ENCODE measurements at regions not wholly inside any gene's neighbourhood (a gene's known extent, or its start where the extent isn't known, plus 50 kb on each side); places are given as distances from the start of the nearest gene placed in this dataset.

GRCh38 chr9:105151686-105151995, 92.8 kb upstream of the SLC44A1 start:
- H3K4me3 ChIP-seq (ENCODE audit: low read depth in 2 of 2, low read length in 2 of 2): no peak overlapping the region
- H3K27me3 ChIP-seq (ENCODE audit: control insufficient read depth, insufficient read depth, low read length): no peaks in the 10 kb centered on the region
- BruUV-seq (replicated peaks): no TSS peak
- no peaks in the 10 kb centered on the region for H3K9me3 ChIP-seq (ENCODE audit: control insufficient read depth, insufficient read depth, low read depth, low read length)
- TF ChIP-seq CTCF (IDR thresholded peaks at IDR 0.05) (no peak), TCF7L2 (IDR thresholded peaks at IDR 0.05; ENCODE audit: low read depth, low read length) (no peak), POLR2AphosphoS5 (IDR thresholded peaks at IDR 0.05; ENCODE audit: low read depth, low read length) (no peak), SIN3A (IDR thresholded peaks at IDR 0.05; ENCODE audit: borderline replicate concordance, insufficient read depth, low read depth, low read length) (no peak)
- TF ChIP-seq, protein P1, sequence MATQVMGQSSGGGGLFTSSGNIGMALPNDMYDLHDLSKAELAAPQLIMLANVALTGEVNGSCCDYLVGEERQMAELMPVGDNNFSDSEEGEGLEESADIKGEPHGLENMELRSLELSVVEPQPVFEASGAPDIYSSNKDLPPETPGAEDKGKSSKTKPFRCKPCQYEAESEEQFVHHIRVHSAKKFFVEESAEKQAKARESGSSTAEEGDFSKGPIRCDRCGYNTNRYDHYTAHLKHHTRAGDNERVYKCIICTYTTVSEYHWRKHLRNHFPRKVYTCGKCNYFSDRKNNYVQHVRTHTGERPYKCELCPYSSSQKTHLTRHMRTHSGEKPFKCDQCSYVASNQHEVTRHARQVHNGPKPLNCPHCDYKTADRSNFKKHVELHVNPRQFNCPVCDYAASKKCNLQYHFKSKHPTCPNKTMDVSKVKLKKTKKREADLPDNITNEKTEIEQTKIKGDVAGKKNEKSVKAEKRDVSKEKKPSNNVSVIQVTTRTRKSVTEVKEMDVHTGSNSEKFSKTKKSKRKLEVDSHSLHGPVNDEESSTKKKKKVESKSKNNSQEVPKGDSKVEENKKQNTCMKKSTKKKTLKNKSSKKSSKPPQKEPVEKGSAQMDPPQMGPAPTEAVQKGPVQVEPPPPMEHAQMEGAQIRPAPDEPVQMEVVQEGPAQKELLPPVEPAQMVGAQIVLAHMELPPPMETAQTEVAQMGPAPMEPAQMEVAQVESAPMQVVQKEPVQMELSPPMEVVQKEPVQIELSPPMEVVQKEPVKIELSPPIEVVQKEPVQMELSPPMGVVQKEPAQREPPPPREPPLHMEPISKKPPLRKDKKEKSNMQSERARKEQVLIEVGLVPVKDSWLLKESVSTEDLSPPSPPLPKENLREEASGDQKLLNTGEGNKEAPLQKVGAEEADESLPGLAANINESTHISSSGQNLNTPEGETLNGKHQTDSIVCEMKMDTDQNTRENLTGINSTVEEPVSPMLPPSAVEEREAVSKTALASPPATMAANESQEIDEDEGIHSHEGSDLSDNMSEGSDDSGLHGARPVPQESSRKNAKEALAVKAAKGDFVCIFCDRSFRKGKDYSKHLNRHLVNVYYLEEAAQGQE (IDR thresholded peaks at IDR 0.05; ENCODE audit: insufficient read depth in 1 of 2, low read depth in 2 of 2, low read length in 1 of 2): no peak
- no peaks in the 10 kb centered on the region for H3K4me1 ChIP-seq (ENCODE audit: control insufficient read depth, insufficient read depth, low read length)
- ATAC-seq (no peak), DNase-seq (ENCODE audit: low read depth, low spot score) (no peak)
- intact Hi-C loops (cut with micrococcal nuclease; ENCODE audit: unreplicated experiment) (loop anchor here (2.0 to 10.0 kb wide), 2 partner anchors 71 to 347 kb away; no protein-coding TSS in a partner anchor), in situ Hi-C loops (cut with HindIII; ENCODE audit: low pct_unique_long_range_greater_than_20kb, low sequenced_read_pairs) (no loop called here)
- ChIA-PET CTCF (no interaction called here), POLR2A (no interaction called here)
- H3K36me3 ChIP-seq (ENCODE audit: control insufficient read depth, insufficient read depth, low read length): no peaks in the 10 kb centered on the region
- no peak overlapping the region for H3K27ac ChIP-seq (ENCODE audit: low read length)

DNA sequence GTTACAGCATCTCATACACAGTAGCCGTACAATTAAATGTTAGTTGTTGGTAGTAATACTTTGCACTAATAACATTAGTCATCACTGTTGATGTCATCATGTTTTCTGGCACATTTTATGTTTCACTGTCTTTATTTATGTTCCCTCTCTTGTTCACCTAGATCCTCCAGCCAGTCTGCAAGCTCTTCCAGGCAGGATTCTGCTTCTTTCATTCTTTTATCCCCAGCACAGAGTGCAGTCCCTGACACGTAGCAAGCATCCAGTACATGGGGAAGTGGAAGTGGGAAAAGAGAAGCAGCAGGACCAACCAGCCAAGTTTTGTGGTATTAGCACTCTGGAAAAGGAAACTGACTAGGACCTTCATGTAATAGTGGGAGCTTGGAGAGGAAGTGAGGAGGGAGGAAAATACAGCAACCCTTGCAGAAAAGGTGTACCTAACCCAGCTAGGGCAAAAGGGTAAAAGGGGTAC, 89.7 kb upstream of the SLC44A1 start:
- H3K36me3 ChIP-seq (ENCODE audit: control insufficient read depth, insufficient read depth, low read length): no peaks in the 10 kb centered on the region
- DNase-seq (ENCODE audit: low read depth, low spot score) (no peak), ATAC-seq (no peak)
- no peaks in the 10 kb centered on the region for H3K27me3 ChIP-seq (ENCODE audit: control insufficient read depth, insufficient read depth, low read length)
- BruUV-seq (replicated peaks): no TSS peak
- no peaks in the 10 kb centered on the region for H3K4me1 ChIP-seq (ENCODE audit: control insufficient read depth, insufficient read depth, low read length)
- TF ChIP-seq POLR2AphosphoS5 (IDR thresholded peaks at IDR 0.05; ENCODE audit: low read depth, low read length) (no peak), SIN3A (IDR thresholded peaks at IDR 0.05; ENCODE audit: borderline replicate concordance, insufficient read depth, low read depth, low read length) (no peak)
- H3K9me3 ChIP-seq (ENCODE audit: control insufficient read depth, insufficient read depth, low read depth, low read length): no peaks in the 10 kb centered on the region
- intact Hi-C loops (cut with micrococcal nuclease; ENCODE audit: unreplicated experiment): loop anchor here (5.0 to 10.0 kb wide), 2 partner anchors 292 to 350 kb away; no protein-coding TSS in a partner anchor
- POLR2A ChIA-PET: no interaction called here
- H3K4me3 ChIP-seq (ENCODE audit: low read depth in 2 of 2, low read length in 2 of 2): no peak overlapping the region
- H3K27ac ChIP-seq (ENCODE audit: low read length): no peak overlapping the region
- CTCF ChIA-PET: interaction anchor here (0.6 kb wide), 1 partner anchor 110 kb away, joined by 4 read pairs; no protein-coding TSS in a partner anchor
- in situ Hi-C loops (cut with HindIII; ENCODE audit: low pct_unique_long_range_greater_than_20kb, low sequenced_read_pairs): no loop called here

DNA sequence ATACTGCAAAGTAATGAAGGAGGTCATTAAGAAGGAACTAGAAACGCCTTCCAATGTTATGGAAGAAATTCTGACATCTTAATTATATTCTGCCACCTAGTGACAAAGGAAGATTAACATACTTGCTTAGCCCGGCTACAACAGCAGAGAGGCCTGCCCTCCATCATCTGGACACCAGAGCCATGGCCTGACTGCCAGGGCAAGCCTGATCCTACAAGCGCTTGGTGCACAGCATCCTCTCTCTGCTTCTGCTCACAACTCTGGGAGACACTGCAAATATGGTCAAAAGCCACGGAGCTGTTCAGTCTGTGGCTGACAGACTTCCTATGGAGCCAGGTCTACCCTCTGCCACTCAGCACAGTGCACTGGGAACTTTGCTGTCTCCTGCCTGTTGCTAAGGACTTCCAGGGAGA, 87.3 kb upstream of the SLC44A1 start:
- no TSS peak for BruUV-seq (replicated peaks)
- Histone ChIP-seq H3K4me1 (ENCODE audit: control insufficient read depth, insufficient read depth, low read length) (no peaks in the 10 kb centered on the region), H3K27me3 (ENCODE audit: control insufficient read depth, insufficient read depth, low read length) (no peaks in the 10 kb centered on the region), H3K9me3 (ENCODE audit: control insufficient read depth, insufficient read depth, low read depth, low read length) (no peaks in the 10 kb centered on the region), H3K36me3 (ENCODE audit: control insufficient read depth, insufficient read depth, low read length) (no peaks in the 10 kb centered on the region), H3K27ac (ENCODE audit: low read length) (no peak overlapping the region), H3K4me3 (ENCODE audit: low read depth in 2 of 2, low read length in 2 of 2) (no peak overlapping the region)
- ATAC-seq (peak; percentile 91), DNase-seq (ENCODE audit: low read depth, low spot score) (no peak)
- intact Hi-C loops (cut with micrococcal nuclease; ENCODE audit: unreplicated experiment) (loop anchor here (2.0 to 10.0 kb wide), 3 partner anchors 230 to 352 kb away; no protein-coding TSS in a partner anchor), in situ Hi-C loops (cut with HindIII; ENCODE audit: low pct_unique_long_range_greater_than_20kb, low sequenced_read_pairs) (no loop called here)
- CTCF ChIA-PET: no interaction called here
- POLR2A ChIA-PET: no interaction called here
- TF ChIP-seq CTCF (IDR thresholded peaks at IDR 0.05) (peak; percentile 53), TCF7L2 (IDR thresholded peaks at IDR 0.05; ENCODE audit: low read depth, low read length) (no peak)
